B cell (primary cell): ENCODE measurements at regions not wholly inside any gene's neighbourhood (a gene's known extent, or its start where the extent isn't known, plus 50 kb on each side); places are given as distances from the start of the nearest gene placed in this dataset.

Experiments used
- EZH2 ChIP-seq: IDR thresholded peaks from 2 replicates; pipeline ENCODE4 v1.6.1; 2012; ENCODE audit warnings: borderline replicate concordance, low read depth, mild to moderate bottlenecking, moderate library complexity, low read length; ENCODE audit not compliant: insufficient read depth, poor library complexity, severe bottlenecking
- TF ChIP-seq, protein P1 (sequence below): fragments of 200-600 bp; IDR thresholded peaks from one replicate; pipeline ENCODE4 v1.8.0; 2022; ENCODE audit warnings: antibody characterized with exemption, mild to moderate bottlenecking

DNA sequence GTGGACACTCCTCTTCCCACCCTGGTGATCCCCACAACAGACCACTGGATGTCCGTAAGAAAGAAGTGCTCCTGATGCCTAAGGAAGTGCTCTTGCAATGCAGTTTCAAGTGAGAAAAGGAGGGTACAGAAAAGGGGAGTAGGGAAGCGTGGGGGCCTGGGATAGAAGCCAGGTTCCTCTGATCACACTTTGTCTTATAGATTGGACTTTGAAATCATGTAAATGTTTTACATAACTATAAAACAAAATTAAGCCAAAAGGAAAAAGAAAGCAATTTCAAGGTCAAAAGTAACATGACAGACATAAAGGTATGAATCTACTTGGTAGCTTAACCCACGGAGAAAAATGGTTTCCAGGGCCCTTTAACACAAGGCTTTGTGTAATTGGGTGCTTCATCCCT, 107.3 kb upstream of the TRPM1 start:
- TF ChIP-seq, protein P1, sequence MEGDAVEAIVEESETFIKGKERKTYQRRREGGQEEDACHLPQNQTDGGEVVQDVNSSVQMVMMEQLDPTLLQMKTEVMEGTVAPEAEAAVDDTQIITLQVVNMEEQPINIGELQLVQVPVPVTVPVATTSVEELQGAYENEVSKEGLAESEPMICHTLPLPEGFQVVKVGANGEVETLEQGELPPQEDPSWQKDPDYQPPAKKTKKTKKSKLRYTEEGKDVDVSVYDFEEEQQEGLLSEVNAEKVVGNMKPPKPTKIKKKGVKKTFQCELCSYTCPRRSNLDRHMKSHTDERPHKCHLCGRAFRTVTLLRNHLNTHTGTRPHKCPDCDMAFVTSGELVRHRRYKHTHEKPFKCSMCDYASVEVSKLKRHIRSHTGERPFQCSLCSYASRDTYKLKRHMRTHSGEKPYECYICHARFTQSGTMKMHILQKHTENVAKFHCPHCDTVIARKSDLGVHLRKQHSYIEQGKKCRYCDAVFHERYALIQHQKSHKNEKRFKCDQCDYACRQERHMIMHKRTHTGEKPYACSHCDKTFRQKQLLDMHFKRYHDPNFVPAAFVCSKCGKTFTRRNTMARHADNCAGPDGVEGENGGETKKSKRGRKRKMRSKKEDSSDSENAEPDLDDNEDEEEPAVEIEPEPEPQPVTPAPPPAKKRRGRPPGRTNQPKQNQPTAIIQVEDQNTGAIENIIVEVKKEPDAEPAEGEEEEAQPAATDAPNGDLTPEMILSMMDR, result no peak
- TF ChIP-seq EZH2, result no peak
